ENCODE measurements at regions not wholly inside any gene's neighbourhood (a gene's known extent, or its start where the extent isn't known, plus 50 kb on each side); places are given as distances from the start of the nearest gene placed in this dataset.

DNA sequence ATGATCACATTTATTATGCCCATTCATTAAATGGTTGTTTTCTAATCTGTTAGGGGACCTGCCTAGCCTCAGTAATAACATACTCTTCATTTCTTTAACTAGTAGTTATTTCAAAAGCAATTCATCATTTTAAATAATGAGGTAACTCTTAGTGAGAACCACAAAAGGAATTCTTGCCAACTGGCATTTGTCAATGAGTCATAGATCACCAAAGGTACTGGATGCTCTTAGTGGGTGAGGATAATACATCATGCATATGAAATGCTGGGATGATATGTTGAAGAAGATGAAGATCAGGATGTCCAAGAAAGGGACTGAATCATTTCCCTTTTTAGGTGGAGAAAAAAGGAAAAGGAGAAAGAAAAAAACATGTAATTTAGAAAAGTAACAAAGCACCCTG, 826.2 kb upstream of the DDX18 start:
- no peak for TF ChIP-seq EZH2 (IDR thresholded peaks at IDR 0.05; ENCODE audit: insufficient read depth, poor library complexity, severe bottlenecking)
- no peak for TF ChIP-seq EZH2phosphoT487 (IDR thresholded peaks at IDR 0.05; ENCODE audit: insufficient read depth, low read depth)
